Transverse colon (tissue), 1 donor: ENCODE measurements at regions not wholly inside any gene's neighbourhood (a gene's known extent, or its start where the extent isn't known, plus 50 kb on each side); places are given as distances from the start of the nearest gene placed in this dataset.

Experiments
- EP300 ChIP-seq: sonication (generic); formaldehyde crosslinking; IDR thresholded peaks from one replicate; pipeline ENCODE4 v1.6.1; 2017; ENCODE audit warnings: antibody characterized with exemption, low read depth
- POLR2A ChIP-seq: fragments of 450-650 bp; IDR thresholded peaks from one replicate; pipeline ENCODE4 v1.6.1; 2016; ENCODE audit warnings: antibody characterized with exemption, mild to moderate bottlenecking, moderate library complexity

GRCh38 chr18:53883771-53884170 is 340.7 kb downstream of the MBD2 start:
- TF ChIP-seq POLR2A (no peak), EP300 (no peak)
